Endothelial cell of umbilical vein (primary cell): ENCODE measurements at regions not wholly inside any gene's neighbourhood (a gene's known extent, or its start where the extent isn't known, plus 50 kb on each side); places are given as distances from the start of the nearest gene placed in this dataset.

Experiments
- FOS ChIP-seq: IDR thresholded peaks from 2 replicates; pipeline ENCODE4 v1.6.1; 2011; ENCODE audit warnings: mild to moderate bottlenecking, low read length, moderate library complexity, borderline replicate concordance; ENCODE audit not compliant: insufficient read depth
- POLR2A ChIP-seq: IDR thresholded peaks from 2 replicates; pipeline ENCODE4 v1.6.1; 2012; ENCODE audit warnings: low read depth, mild to moderate bottlenecking, control low read depth, low read length
- TF ChIP-seq, protein P1 (sequence below), 2 donors: IDR thresholded peaks; 1 replicate in 1 of 2; 2 replicates in 1 of 2; pipeline ENCODE4 v1.5.1; 2011; ENCODE audit warnings: low read length in 2 of 2, mild to moderate bottlenecking in 2 of 2, moderate library complexity in 2 of 2, control low read depth in 1 of 2, inconsistent platforms in 1 of 2, low read depth in 1 of 2; ENCODE audit not compliant: insufficient read depth in 1 of 2; ENCODE audit errors: extremely low read depth in 1 of 2
- TF ChIP-seq, protein P2 (sequence below): IDR thresholded peaks from 2 replicates; pipeline ENCODE4 v1.6.1; 2011; ENCODE audit not compliant: insufficient read depth, insufficient read length

DNA sequence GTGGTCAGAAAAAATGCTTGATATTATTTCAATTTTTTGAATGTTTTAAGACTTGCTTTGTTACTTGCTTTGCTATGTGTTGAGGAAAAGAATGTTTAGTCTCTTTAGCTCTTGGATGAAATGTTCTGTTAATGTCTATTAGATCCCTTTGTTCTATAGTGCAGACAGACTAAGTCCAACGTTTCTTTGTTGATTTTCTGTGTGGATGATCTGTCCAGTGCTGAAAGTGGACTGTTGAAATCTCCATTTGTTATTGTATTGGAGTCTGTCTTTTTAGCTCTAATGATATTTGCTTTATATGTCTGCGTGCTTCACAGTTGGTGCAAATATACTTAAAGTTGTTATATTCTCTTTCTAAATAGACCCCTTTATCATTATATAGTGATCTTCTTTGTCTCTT lies 220.6 kb downstream of the GUCY2F start:
- TF ChIP-seq POLR2A: no peak
- TF ChIP-seq, protein P1, sequence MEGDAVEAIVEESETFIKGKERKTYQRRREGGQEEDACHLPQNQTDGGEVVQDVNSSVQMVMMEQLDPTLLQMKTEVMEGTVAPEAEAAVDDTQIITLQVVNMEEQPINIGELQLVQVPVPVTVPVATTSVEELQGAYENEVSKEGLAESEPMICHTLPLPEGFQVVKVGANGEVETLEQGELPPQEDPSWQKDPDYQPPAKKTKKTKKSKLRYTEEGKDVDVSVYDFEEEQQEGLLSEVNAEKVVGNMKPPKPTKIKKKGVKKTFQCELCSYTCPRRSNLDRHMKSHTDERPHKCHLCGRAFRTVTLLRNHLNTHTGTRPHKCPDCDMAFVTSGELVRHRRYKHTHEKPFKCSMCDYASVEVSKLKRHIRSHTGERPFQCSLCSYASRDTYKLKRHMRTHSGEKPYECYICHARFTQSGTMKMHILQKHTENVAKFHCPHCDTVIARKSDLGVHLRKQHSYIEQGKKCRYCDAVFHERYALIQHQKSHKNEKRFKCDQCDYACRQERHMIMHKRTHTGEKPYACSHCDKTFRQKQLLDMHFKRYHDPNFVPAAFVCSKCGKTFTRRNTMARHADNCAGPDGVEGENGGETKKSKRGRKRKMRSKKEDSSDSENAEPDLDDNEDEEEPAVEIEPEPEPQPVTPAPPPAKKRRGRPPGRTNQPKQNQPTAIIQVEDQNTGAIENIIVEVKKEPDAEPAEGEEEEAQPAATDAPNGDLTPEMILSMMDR (IDR thresholded peaks at IDR 0.05; ENCODE audit: extremely low read depth in 1 of 2, insufficient read depth in 1 of 2, low read depth in 1 of 2, low read length in 2 of 2): no peak
- TF ChIP-seq FOS: no peak
- TF ChIP-seq, protein P2, sequence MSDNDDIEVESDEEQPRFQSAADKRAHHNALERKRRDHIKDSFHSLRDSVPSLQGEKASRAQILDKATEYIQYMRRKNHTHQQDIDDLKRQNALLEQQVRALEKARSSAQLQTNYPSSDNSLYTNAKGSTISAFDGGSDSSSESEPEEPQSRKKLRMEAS: no peak
